ENCODE measurements at regions not wholly inside any gene's neighbourhood (a gene's known extent, or its start where the extent isn't known, plus 50 kb on each side); places are given as distances from the start of the nearest gene placed in this dataset.
A peak's percentile ranks its signal among the peaks of the same experiment; 100 is the strongest.

DNA sequence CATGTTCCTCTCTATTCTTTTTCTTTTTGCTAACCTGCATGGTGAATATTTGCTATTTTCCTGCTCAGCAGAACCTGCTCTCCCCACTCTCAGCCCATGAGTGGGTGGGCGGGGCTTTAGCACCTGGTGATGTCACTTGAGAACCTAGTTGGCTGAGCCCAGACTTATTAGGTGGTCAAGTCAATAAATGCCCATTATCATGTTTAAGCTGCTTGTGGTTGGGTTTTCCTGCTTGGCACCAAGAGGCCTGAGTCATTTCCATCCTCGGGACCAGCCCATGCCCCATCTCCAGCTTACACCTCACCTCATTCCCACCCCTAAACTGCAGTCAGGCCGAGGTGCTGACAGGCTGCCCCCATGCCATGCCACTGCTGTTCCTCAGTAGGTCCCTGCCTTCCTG is 226.6 kb downstream of the ANKRD30B start:
- Histone ChIP-seq H3K27ac (ENCODE audit: low read length) (no peak overlapping the region), H3K36me3 (ENCODE audit: control insufficient read depth, insufficient read depth, low read length) (no peaks in the 10 kb centered on the region), H3K27me3 (ENCODE audit: control insufficient read depth, insufficient read depth, low read length) (no peaks in the 10 kb centered on the region), H3K4me1 (ENCODE audit: control insufficient read depth, insufficient read depth, low read length) (no peaks in the 10 kb centered on the region), H3K9me3 (ENCODE audit: control insufficient read depth, insufficient read depth, low read depth, low read length) (no peaks in the 10 kb centered on the region), H3K4me3 (ENCODE audit: low read depth in 2 of 2, low read length in 2 of 2) (no peak overlapping the region)
- TF ChIP-seq, protein P1, sequence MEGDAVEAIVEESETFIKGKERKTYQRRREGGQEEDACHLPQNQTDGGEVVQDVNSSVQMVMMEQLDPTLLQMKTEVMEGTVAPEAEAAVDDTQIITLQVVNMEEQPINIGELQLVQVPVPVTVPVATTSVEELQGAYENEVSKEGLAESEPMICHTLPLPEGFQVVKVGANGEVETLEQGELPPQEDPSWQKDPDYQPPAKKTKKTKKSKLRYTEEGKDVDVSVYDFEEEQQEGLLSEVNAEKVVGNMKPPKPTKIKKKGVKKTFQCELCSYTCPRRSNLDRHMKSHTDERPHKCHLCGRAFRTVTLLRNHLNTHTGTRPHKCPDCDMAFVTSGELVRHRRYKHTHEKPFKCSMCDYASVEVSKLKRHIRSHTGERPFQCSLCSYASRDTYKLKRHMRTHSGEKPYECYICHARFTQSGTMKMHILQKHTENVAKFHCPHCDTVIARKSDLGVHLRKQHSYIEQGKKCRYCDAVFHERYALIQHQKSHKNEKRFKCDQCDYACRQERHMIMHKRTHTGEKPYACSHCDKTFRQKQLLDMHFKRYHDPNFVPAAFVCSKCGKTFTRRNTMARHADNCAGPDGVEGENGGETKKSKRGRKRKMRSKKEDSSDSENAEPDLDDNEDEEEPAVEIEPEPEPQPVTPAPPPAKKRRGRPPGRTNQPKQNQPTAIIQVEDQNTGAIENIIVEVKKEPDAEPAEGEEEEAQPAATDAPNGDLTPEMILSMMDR (IDR thresholded peaks at IDR 0.05), result no peak
- TF ChIP-seq POLR2AphosphoS5 (IDR thresholded peaks at IDR 0.05; ENCODE audit: low read depth, low read length) (no peak), TCF7L2 (IDR thresholded peaks at IDR 0.05; ENCODE audit: low read depth, low read length) (no peak), REST (IDR thresholded peaks at IDR 0.05; ENCODE audit: insufficient read depth in 1 of 2, low read depth in 2 of 2, low read length in 1 of 2) (no peak), SIN3A (IDR thresholded peaks at IDR 0.05; ENCODE audit: borderline replicate concordance, insufficient read depth, low read depth, low read length) (no peak)
- POLR2A ChIA-PET, result no interaction called here
- BruUV-seq (replicated peaks), result no TSS peak
- no peak for DNase-seq (ENCODE audit: low read depth, low spot score)
- ATAC-seq, result no peak
- in situ Hi-C loops (cut with HindIII; ENCODE audit: low pct_unique_long_range_greater_than_20kb, low sequenced_read_pairs) (no loop called here), intact Hi-C loops (cut with micrococcal nuclease; ENCODE audit: unreplicated experiment) (no loop called here)
- CTCF ChIA-PET, result no interaction called here

DNA sequence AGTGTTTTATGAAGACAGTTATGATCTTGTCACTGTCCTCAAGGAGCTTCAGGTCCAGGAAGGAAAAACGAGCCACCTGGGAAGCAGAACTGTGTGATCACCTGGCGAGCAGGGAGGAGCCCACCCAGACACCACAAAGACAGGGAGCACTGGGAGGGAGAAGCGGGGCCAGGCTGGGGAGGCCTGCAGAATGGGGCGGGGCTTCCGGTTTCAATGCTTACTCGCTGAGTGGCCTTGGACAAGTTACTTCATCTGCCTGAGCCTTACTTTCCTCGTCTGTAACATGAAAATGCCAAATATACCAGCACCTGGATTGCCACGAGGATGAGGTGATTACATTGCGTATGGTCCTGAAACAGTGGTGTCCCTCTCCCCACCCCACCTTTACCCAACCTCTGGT is 227.5 kb downstream of the ANKRD30B start:
- Histone ChIP-seq H3K4me3 (ENCODE audit: low read depth in 2 of 2, low read length in 2 of 2) (no peak overlapping the region), H3K9me3 (ENCODE audit: control insufficient read depth, insufficient read depth, low read depth, low read length) (no peaks in the 10 kb centered on the region), H3K4me1 (ENCODE audit: control insufficient read depth, insufficient read depth, low read length) (no peaks in the 10 kb centered on the region), H3K36me3 (ENCODE audit: control insufficient read depth, insufficient read depth, low read length) (no peaks in the 10 kb centered on the region), H3K27me3 (ENCODE audit: control insufficient read depth, insufficient read depth, low read length) (no peaks in the 10 kb centered on the region), H3K27ac (ENCODE audit: low read length) (no peak overlapping the region)
- BruUV-seq (replicated peaks), result no TSS peak
- CTCF ChIA-PET, result no interaction called here
- DNase-seq (ENCODE audit: low read depth, low spot score), result no peak
- in situ Hi-C loops (cut with HindIII; ENCODE audit: low pct_unique_long_range_greater_than_20kb, low sequenced_read_pairs) (no loop called here), intact Hi-C loops (cut with micrococcal nuclease; ENCODE audit: unreplicated experiment) (no loop called here)
- POLR2A ChIA-PET, result no interaction called here
- ATAC-seq, result no peak
- TF ChIP-seq POLR2AphosphoS5 (IDR thresholded peaks at IDR 0.05; ENCODE audit: low read depth, low read length) (no peak), SIN3A (IDR thresholded peaks at IDR 0.05; ENCODE audit: borderline replicate concordance, insufficient read depth, low read depth, low read length) (no peak)

DNA sequence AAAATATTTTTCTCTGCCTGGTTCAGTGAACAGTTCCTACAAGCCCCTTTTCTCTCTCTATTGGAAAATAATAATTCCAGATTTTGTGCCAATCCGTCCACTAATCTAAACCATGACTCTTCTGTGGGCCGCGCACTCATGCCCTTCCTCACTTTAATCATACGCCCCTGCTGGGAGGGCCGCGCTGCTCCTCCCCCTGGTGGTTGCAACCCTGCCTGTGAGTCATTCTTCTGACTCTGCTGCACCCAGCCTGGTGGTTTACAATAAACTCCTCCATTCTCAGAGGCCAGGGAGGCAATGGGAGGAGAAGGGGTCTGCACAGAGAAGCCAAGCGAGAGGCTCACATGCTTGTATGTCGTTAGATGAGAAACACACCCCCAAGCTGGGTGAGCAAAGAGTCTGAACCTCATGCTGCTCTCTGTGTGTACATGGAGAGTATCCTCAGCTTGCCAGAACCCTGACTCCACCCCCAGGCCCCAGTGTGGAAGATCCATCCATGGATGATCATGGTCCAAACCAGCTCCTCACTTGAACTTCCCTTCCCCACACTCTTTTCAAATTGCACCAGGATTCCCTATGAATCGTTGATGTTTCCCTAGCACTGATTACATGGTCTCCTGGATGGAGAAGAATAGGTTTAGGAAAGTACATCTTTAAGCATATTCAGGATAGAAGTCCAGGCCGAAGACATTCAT is 228.9 kb downstream of the ANKRD30B start:
- intact Hi-C loops (cut with micrococcal nuclease; ENCODE audit: unreplicated experiment), result no loop called here

More for the DNA sequence above, 228.9 kb downstream of the ANKRD30B start:
- in situ Hi-C loops (cut with HindIII; ENCODE audit: low pct_unique_long_range_greater_than_20kb, low sequenced_read_pairs), result no loop called here
- H3K9me3 ChIP-seq (ENCODE audit: control insufficient read depth, insufficient read depth, low read depth, low read length), result no peaks in the 10 kb centered on the region
- ChIA-PET POLR2A (no interaction called here), CTCF (no interaction called here)
- no peak overlapping the region for H3K27ac ChIP-seq (ENCODE audit: low read length)
- H3K4me1 ChIP-seq (ENCODE audit: control insufficient read depth, insufficient read depth, low read length), result no peaks in the 10 kb centered on the region
- peak; percentile 62; the same call in 1 of the 2 replicates for ATAC-seq
- no peak for TF ChIP-seq TCF7L2 (IDR thresholded peaks at IDR 0.05; ENCODE audit: low read depth, low read length)
- TF ChIP-seq, protein P1 (IDR thresholded peaks at IDR 0.05), result 0 out of 2 replicates have a peak, but pooled peaks have one; percentile 16
- no peak for DNase-seq (ENCODE audit: low read depth, low spot score)
- BruUV-seq (replicated peaks), result no TSS peak
- H3K27me3 ChIP-seq (ENCODE audit: control insufficient read depth, insufficient read depth, low read length), result no peaks in the 10 kb centered on the region
- no peaks in the 10 kb centered on the region for H3K36me3 ChIP-seq (ENCODE audit: control insufficient read depth, insufficient read depth, low read length)
- no peak overlapping the region for H3K4me3 ChIP-seq (ENCODE audit: low read depth in 2 of 2, low read length in 2 of 2)

All from Panc1 (cell line).